Testis (tissue), 2 donors: ENCODE measurements at regions not wholly inside any gene's neighbourhood (a gene's known extent, or its start where the extent isn't known, plus 50 kb on each side); places are given as distances from the start of the nearest gene placed in this dataset.
A peak's percentile ranks its signal among the peaks of the same experiment; 100 is the strongest.

Source experiments
- DNase-seq: peaks from one replicate; pipeline ENCODE4 v3.0.0-alpha.2; 2019
- H3K27ac ChIP-seq, 2 donors: fragments of 200-600 bp; sonication (generic); one replicate each; pipeline ENCODE4 v1.5.1; 2019
- H3K27me3 ChIP-seq: fragments of 200-600 bp; sonication (generic); one replicate; pipeline ENCODE4 v1.5.1; 2019
- H3K36me3 ChIP-seq: fragments of 200-600 bp; sonication (generic); one replicate; pipeline ENCODE4 v1.5.1; 2017; ENCODE audit warnings: low read depth; ENCODE audit errors: missing control alignments
- H3K4me1 ChIP-seq: fragments of 200-600 bp; sonication (generic); one replicate; pipeline ENCODE4 v1.5.1; 2019
- H3K4me3 ChIP-seq, 2 donors: fragments of 200-600 bp; sonication (generic); one replicate each; pipeline ENCODE4 v1.5.1; 2017 to 2019
- H3K9me3 ChIP-seq: fragments of 200-600 bp; sonication (generic); one replicate; pipeline ENCODE4 v1.5.1; 2017
- CTCF ChIP-seq, 3 experiments: fragments of 450-650 bp in 2 of 3; fragments of 200-600 bp in 1 of 3; sonication (generic) in 1 of 3; IDR thresholded peaks; one replicate each; pipeline ENCODE4 v1.5.1; 2016 to 2019; ENCODE audit warnings: antibody characterized with exemption in 3 of 3, mild to moderate bottlenecking in 2 of 3, moderate library complexity in 1 of 3
- POLR2A ChIP-seq: fragments of 450-650 bp; IDR thresholded peaks from one replicate; pipeline ENCODE4 v1.6.1; 2017; ENCODE audit warnings: antibody characterized with exemption, mild to moderate bottlenecking, moderate library complexity
- WGBS, 2 donors: methylation state at CpG; one replicate each; pipeline ENCODE4 v1.1.5; 2018; 5-methylcytosine and 5-hydroxymethylcytosine counted together
- intact Hi-C: fragments of 100-400 bp; cut with DNase I; formaldehyde crosslinking; loops from one replicate; pipeline ENCODE4 v1.15.1; 2023; ENCODE audit warnings: low total_unique reads

- Histone ChIP-seq H3K27me3 (no peaks in the 10 kb centered on the region), H3K4me1 (no peaks in the 10 kb centered on the region), H3K4me3 (no peak overlapping the region), H3K36me3 (no peaks in the 10 kb centered on the region), H3K9me3 (no peaks in the 10 kb centered on the region), H3K27ac (no peak overlapping the region)
- no peak for DNase-seq
- no peak for TF ChIP-seq POLR2A
- TF ChIP-seq CTCF (IDR thresholded peaks at IDR 0.05), result no peak
- 87 to 92% methylated on average over 14 of the region's 14 CpGs for WGBS, 2 donors
- intact Hi-C loops, result no loop called here
Observed at GRCh38 chr9:16203729-16204573, 651.1 kb downstream of the CCDC171 start.

- 58 to 86% methylated on average over 2 of the region's 2 CpGs for WGBS, 2 donors
- Histone ChIP-seq H3K27ac (no peak overlapping the region), H3K36me3 (no peaks in the 10 kb centered on the region), H3K27me3 (no peaks in the 10 kb centered on the region), H3K4me3 (no peak overlapping the region), H3K9me3 (no peaks in the 10 kb centered on the region), H3K4me1 (no peaks in the 10 kb centered on the region)
- DNase-seq, result no peak
- intact Hi-C loops, result no loop called here
- TF ChIP-seq POLR2A (no peak), CTCF (IDR thresholded peaks at IDR 0.05) (no peak)
Observed at GRCh38 chr9:16205455-16205854, 652.6 kb downstream of the CCDC171 start.

DNA sequence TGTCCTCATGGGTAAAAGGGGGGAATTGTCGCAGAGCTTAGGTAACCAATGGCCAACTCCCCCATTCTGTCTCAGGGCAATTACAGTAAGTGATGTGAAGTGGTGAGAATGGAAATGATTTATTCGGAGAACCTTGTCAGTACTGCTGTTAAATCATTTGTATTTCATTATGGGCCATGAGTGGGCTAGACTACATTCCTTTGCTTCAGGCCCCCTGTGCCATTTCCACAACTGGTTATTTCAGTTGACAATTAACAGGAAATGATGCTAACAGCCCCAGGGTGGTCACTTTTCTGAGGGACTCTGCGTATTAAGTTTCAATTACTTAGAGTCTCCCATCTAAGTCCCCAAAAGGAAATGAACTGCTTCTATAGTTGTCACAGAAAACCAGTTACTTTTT, 653.7 kb downstream of the CCDC171 start:
- Histone ChIP-seq H3K4me3 (no peak overlapping the region), H3K4me1 (no peaks in the 10 kb centered on the region), H3K36me3 (no peaks in the 10 kb centered on the region), H3K27me3 (no peaks in the 10 kb centered on the region), H3K27ac (no peak overlapping the region), H3K9me3 (no peaks in the 10 kb centered on the region)
- no peak for DNase-seq
- intact Hi-C loops, result no loop called here
- no peak for TF ChIP-seq POLR2A
- no peak for TF ChIP-seq CTCF (IDR thresholded peaks at IDR 0.05)
- 97% methylated on average over 3 of the region's 3 CpGs for WGBS, 2 donors

DNA sequence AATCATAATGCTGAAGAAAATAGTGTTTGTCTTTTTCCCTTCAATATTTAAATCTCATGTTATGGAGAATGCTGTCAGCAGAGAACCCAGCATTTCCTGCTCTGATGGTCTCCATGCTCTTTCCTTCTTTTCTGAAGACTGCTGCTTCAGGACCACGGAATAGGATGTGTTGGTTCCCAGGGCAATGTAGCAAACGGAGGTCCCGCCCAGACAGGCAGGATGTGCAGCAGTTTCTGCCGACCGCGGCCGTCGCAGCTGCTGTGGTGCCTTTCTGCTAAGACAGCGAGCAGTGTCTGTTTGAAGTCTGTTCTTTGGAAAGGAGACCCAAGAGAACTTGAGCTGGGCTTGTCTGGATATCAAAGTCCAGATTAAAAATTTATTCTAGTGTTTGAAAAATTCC, 654.3 kb downstream of the CCDC171 start:
- TF ChIP-seq CTCF (IDR thresholded peaks at IDR 0.05), result no peak
- TF ChIP-seq POLR2A, result no peak
- Histone ChIP-seq H3K4me3 (no peak overlapping the region), H3K27ac (peak overlapping the region in 1 of 2 donors; percentile 10), H3K9me3 (no peaks in the 10 kb centered on the region), H3K4me1 (no peaks in the 10 kb centered on the region), H3K27me3 (no peaks in the 10 kb centered on the region), H3K36me3 (no peaks in the 10 kb centered on the region)
- WGBS, 2 donors, result 5 to 12% methylated on average over 9 of the region's 9 CpGs
- intact Hi-C loops, result no loop called here
- DNase-seq, result peak; percentile 67

GRCh38 chr9:16210440-16210839, 657.6 kb downstream of the CCDC171 start:
- DNase-seq, result no peak
- Histone ChIP-seq H3K4me1 (peaks cover 5% of the 10 kb centered on the region), H3K9me3 (no peaks in the 10 kb centered on the region), H3K36me3 (no peaks in the 10 kb centered on the region), H3K27ac (no peak overlapping the region), H3K27me3 (no peaks in the 10 kb centered on the region), H3K4me3 (no peak overlapping the region)
- WGBS, 2 donors, result 87 to 100% methylated on average over 1 of the region's 1 CpG
- TF ChIP-seq POLR2A (no peak), CTCF (IDR thresholded peaks at IDR 0.05) (no peak)
- intact Hi-C loops, result no loop called here
